ENCODE measurements at regions not wholly inside any gene's neighbourhood (a gene's known extent, or its start where the extent isn't known, plus 50 kb on each side); places are given as distances from the start of the nearest gene placed in this dataset.

- ATAC-seq = no peak
- intact Hi-C loops (cut with micrococcal nuclease; ENCODE audit: unreplicated experiment) = no loop called here
- Histone ChIP-seq H3K4me3 (ENCODE audit: low read depth in 2 of 2, low read length in 2 of 2) (peak overlapping the region in 1 of 2 experiments; percentile 19; a peak in 1 of 4 replicates), H3K27me3 (ENCODE audit: control insufficient read depth, insufficient read depth, low read length) (no peaks in the 10 kb centered on the region), H3K4me1 (ENCODE audit: control insufficient read depth, insufficient read depth, low read length) (no peaks in the 10 kb centered on the region), H3K27ac (ENCODE audit: low read length) (no peak overlapping the region), H3K36me3 (ENCODE audit: control insufficient read depth, insufficient read depth, low read length) (no peaks in the 10 kb centered on the region), H3K9me3 (ENCODE audit: control insufficient read depth, insufficient read depth, low read depth, low read length) (no peaks in the 10 kb centered on the region)
- TF ChIP-seq, protein P1, sequence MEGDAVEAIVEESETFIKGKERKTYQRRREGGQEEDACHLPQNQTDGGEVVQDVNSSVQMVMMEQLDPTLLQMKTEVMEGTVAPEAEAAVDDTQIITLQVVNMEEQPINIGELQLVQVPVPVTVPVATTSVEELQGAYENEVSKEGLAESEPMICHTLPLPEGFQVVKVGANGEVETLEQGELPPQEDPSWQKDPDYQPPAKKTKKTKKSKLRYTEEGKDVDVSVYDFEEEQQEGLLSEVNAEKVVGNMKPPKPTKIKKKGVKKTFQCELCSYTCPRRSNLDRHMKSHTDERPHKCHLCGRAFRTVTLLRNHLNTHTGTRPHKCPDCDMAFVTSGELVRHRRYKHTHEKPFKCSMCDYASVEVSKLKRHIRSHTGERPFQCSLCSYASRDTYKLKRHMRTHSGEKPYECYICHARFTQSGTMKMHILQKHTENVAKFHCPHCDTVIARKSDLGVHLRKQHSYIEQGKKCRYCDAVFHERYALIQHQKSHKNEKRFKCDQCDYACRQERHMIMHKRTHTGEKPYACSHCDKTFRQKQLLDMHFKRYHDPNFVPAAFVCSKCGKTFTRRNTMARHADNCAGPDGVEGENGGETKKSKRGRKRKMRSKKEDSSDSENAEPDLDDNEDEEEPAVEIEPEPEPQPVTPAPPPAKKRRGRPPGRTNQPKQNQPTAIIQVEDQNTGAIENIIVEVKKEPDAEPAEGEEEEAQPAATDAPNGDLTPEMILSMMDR (IDR thresholded peaks at IDR 0.05) = no peak
- TF ChIP-seq TCF7L2 (IDR thresholded peaks at IDR 0.05; ENCODE audit: low read depth, low read length) (no peak), REST (IDR thresholded peaks at IDR 0.05; ENCODE audit: insufficient read depth in 1 of 2, low read depth in 2 of 2, low read length in 1 of 2) (no peak), POLR2AphosphoS5 (IDR thresholded peaks at IDR 0.05; ENCODE audit: low read depth, low read length) (no peak), SIN3A (IDR thresholded peaks at IDR 0.05; ENCODE audit: borderline replicate concordance, insufficient read depth, low read depth, low read length) (no peak)
- POLR2A ChIA-PET = no interaction called here
- CTCF ChIA-PET = no interaction called here
- in situ Hi-C loops (cut with HindIII; ENCODE audit: low pct_unique_long_range_greater_than_20kb, low sequenced_read_pairs) = no loop called here
- BruUV-seq (replicated peaks) = no TSS peak
- no peak for DNase-seq (ENCODE audit: low read depth, low spot score)
Observed at GRCh38 chr16:35255186-35255803, 1795.9 kb downstream of the TP53TG3F start.

- H3K27ac ChIP-seq (ENCODE audit: low read length) = no peak overlapping the region
- no TSS peak for BruUV-seq (replicated peaks)
- no peaks in the 10 kb centered on the region for H3K27me3 ChIP-seq (ENCODE audit: control insufficient read depth, insufficient read depth, low read length)
- in situ Hi-C loops (cut with HindIII; ENCODE audit: low pct_unique_long_range_greater_than_20kb, low sequenced_read_pairs) = no loop called here
- TF ChIP-seq, protein P1 (IDR thresholded peaks at IDR 0.05) = no peak
- TF ChIP-seq TCF7L2 (IDR thresholded peaks at IDR 0.05; ENCODE audit: low read depth, low read length) (no peak), POLR2AphosphoS5 (IDR thresholded peaks at IDR 0.05; ENCODE audit: low read depth, low read length) (no peak), SIN3A (IDR thresholded peaks at IDR 0.05; ENCODE audit: borderline replicate concordance, insufficient read depth, low read depth, low read length) (no peak), REST (IDR thresholded peaks at IDR 0.05; ENCODE audit: insufficient read depth in 1 of 2, low read depth in 2 of 2, low read length in 1 of 2) (no peak)
- DNase-seq (ENCODE audit: low read depth, low spot score) (no peak), ATAC-seq (no peak)
- no peaks in the 10 kb centered on the region for H3K4me1 ChIP-seq (ENCODE audit: control insufficient read depth, insufficient read depth, low read length)
- no peaks in the 10 kb centered on the region for H3K36me3 ChIP-seq (ENCODE audit: control insufficient read depth, insufficient read depth, low read length)
- no peaks in the 10 kb centered on the region for H3K9me3 ChIP-seq (ENCODE audit: control insufficient read depth, insufficient read depth, low read depth, low read length)
- H3K4me3 ChIP-seq (ENCODE audit: low read depth in 2 of 2, low read length in 2 of 2) = peak overlapping the region in 1 of 2 experiments; percentile 19; a peak in 1 of 4 replicates
- intact Hi-C loops (cut with micrococcal nuclease; ENCODE audit: unreplicated experiment) = no loop called here
- ChIA-PET CTCF (no interaction called here), POLR2A (no interaction called here)
Observed at GRCh38 chr16:35255816-35256215, 1796.4 kb downstream of the TP53TG3F start.

Data from Panc1 (cell line).